GM12878 (cell line): ENCODE measurements at regions not wholly inside any gene's neighbourhood (a gene's known extent, or its start where the extent isn't known, plus 50 kb on each side); places are given as distances from the start of the nearest gene placed in this dataset.

Source experiments
- ATAC-seq: fragments of 200-7000 bp; cut with Tn5 transposase; 3 replicates; pipeline ENCODE4 v1.9.1; 2020; ENCODE audit warnings: mild to moderate bottlenecking, moderate library complexity
- BruUV-seq: library from RNA; stranded (reverse); fragments of 400-500 nt; replicated peaks from 2 replicates; lab custom pipeline; 2021; lab: Mats Ljungman, UMichigan
- CTCF ChIA-PET: fragments of 300-600 bp; sonication (Branson Sonifier 250); formaldehyde crosslinking; extraction: SDS; loops from one replicate; lab custom pipeline; 2021; ENCODE audit warnings: inconsistent platforms; lab: Yijun Ruan, JAX
- POLR2A ChIA-PET: fragments of 350-600 bp; formaldehyde crosslinking; extraction: SDS; loops from one replicate; lab custom pipeline; 2021; ENCODE audit warnings: inconsistent platforms; lab: Charles Lee
- RAD21 ChIA-PET: fragments of 300-600 bp; sonication (Branson Sonifier 250); formaldehyde crosslinking; loops from one replicate; lab custom pipeline; 2023; ENCODE audit warnings: antibody characterized with exemption; ENCODE audit not compliant: unreplicated experiment; lab: Charles Lee
- SMC1A ChIA-PET: fragments of 300-600 bp; sonication (Branson Sonifier 250); formaldehyde crosslinking; loops from one replicate; lab custom pipeline; 2023; ENCODE audit not compliant: unreplicated experiment, uncharacterized antibody; lab: Charles Lee
- DNase-seq: peaks from one replicate; pipeline ENCODE4 v3.0.0-alpha.2; 2011; ENCODE audit warnings: low read depth, low spot score
- FAIRE-seq: peaks from 3 replicates; lab custom pipeline; 2011; peaks lifted over from hg19 to GRCh38; lab: Jason Lieb, UNC
- H2AFZ ChIP-seq: 2 replicates; pipeline ENCODE4 v1.6.0; 2011; ENCODE audit warnings: low read depth, low read length, control low read depth; ENCODE audit not compliant: control insufficient read depth
- H3K27ac ChIP-seq: 2 replicates; pipeline ENCODE4 v1.5.1; 2011; ENCODE audit warnings: control low read depth; ENCODE audit not compliant: control insufficient read depth, insufficient read depth
- H3K27me3 ChIP-seq, 2 experiments: replicated peaks in 1 of 2; 2 replicates each; pipeline versions ENCODE4 v1.6.0 to v1.6.1; 2011; ENCODE audit warnings: low read length in 1 of 2; ENCODE audit not compliant: control insufficient read depth in 2 of 2, insufficient read depth in 2 of 2
- H3K36me3 ChIP-seq, 2 experiments: 2 replicates each; pipeline ENCODE4 v1.5.1; 2011; ENCODE audit warnings: low read length in 1 of 2; ENCODE audit not compliant: control insufficient read depth in 2 of 2, insufficient read depth in 2 of 2
- H3K4me1 ChIP-seq: 2 replicates; pipeline ENCODE4 v1.6.1; 2011; ENCODE audit warnings: mild to moderate bottlenecking, low read length, moderate library complexity, mixed read lengths; ENCODE audit not compliant: control insufficient read depth, insufficient read depth
- H3K4me2 ChIP-seq: 2 replicates; pipeline ENCODE4 v1.6.0; 2011; ENCODE audit warnings: control low read depth; ENCODE audit not compliant: control insufficient read depth, insufficient read depth
- H3K4me3 ChIP-seq: fragments of 200-600 bp; sonication (generic); 2 replicates; pipeline ENCODE4 v1.5.1; 2016
- H3K79me2 ChIP-seq: 2 replicates; pipeline ENCODE4 v1.6.0; 2011; ENCODE audit warnings: low read length; ENCODE audit not compliant: control insufficient read depth, insufficient read depth
- H3K9ac ChIP-seq: 2 replicates; pipeline ENCODE4 v1.8.0; 2011; ENCODE audit warnings: low read length, control low read depth, mixed read lengths; ENCODE audit not compliant: control insufficient read depth, insufficient read depth
- H3K9me3 ChIP-seq: replicated peaks from 3 replicates; pipeline ENCODE4 v1.5.1; 2011; ENCODE audit warnings: mild to moderate bottlenecking, low read length; ENCODE audit not compliant: control insufficient read depth, insufficient read depth
- H4K20me1 ChIP-seq: 2 replicates; pipeline ENCODE4 v1.6.0; 2011; ENCODE audit not compliant: control insufficient read depth, insufficient read depth
- CREM ChIP-seq: IDR thresholded peaks from 2 replicates; pipeline ENCODE4 v1.6.1; 2014; ENCODE audit warnings: antibody characterized with exemption, low read depth
- GATAD2B ChIP-seq: fragments of 450-650 bp; conservative IDR thresholded peaks from 2 replicates; pipeline ENCODE4 v1.6.1; 2017; ENCODE audit warnings: low read depth, mild to moderate bottlenecking, moderate library complexity
- HDAC6 ChIP-seq: fragments of 200-600 bp; sonication (generic); IDR thresholded peaks from one replicate; pipeline ENCODE4 v1.8.0; 2017; ENCODE audit warnings: antibody characterized with exemption; ENCODE audit not compliant: unreplicated experiment
- LARP7 ChIP-seq: fragments of 450-650 bp; IDR thresholded peaks from 2 replicates; pipeline ENCODE4 v1.6.1; 2017; ENCODE audit warnings: mild to moderate bottlenecking
- MEF2A ChIP-seq: IDR thresholded peaks from 2 replicates; pipeline ENCODE4 v1.6.1; 2011; ENCODE audit warnings: low read depth, mild to moderate bottlenecking, low read length, moderate library complexity; ENCODE audit not compliant: insufficient read depth
- MYC ChIP-seq: IDR thresholded peaks from 2 replicates; pipeline ENCODE4 v1.6.1; 2011; ENCODE audit warnings: mild to moderate bottlenecking, low read length, moderate library complexity, inconsistent platforms; ENCODE audit not compliant: insufficient read depth, insufficient replicate concordance, insufficient read length, severe bottlenecking
- SIN3A ChIP-seq: IDR thresholded peaks from 2 replicates; pipeline ENCODE4 v1.6.1; 2012; ENCODE audit warnings: low read depth, low read length, improper control_type of control experiment
- SKIL ChIP-seq: fragments of 450-650 bp; IDR thresholded peaks from 2 replicates; pipeline ENCODE4 v1.6.1; 2017; ENCODE audit warnings: mild to moderate bottlenecking, low read depth, inconsistent platforms; ENCODE audit not compliant: poor library complexity, severe bottlenecking
- YBX1 ChIP-seq: fragments of 450-650 bp; IDR thresholded peaks from 2 replicates; pipeline ENCODE4 v1.6.1; 2016; ENCODE audit warnings: antibody characterized with exemption
- ZBED1 ChIP-seq: IDR thresholded peaks from 2 replicates; pipeline ENCODE4 v1.6.1; 2016; ENCODE audit warnings: borderline replicate concordance
- WGBS: methylation state at CpG from one replicate; pipeline ENCODE4 v1.1.6; 2016; ENCODE audit warnings: low lambda C conversion rate; ENCODE audit not compliant: insufficient replicate concordance, insufficient coverage; ENCODE audit errors: missing lambda C conversion rate; 5-methylcytosine and 5-hydroxymethylcytosine counted together
- in situ Hi-C: fragments of 300-500 bp; cut with MboI; formaldehyde crosslinking; loops from 9 replicates; pipeline ENCODE4 v1.14.3; 2018; ENCODE audit warnings: mixed read lengths
- intact Hi-C: fragments of 100-400 bp; cut with micrococcal nuclease; formaldehyde crosslinking; loops from one replicate; pipeline ENCODE4 v1.14.2; 2022; ENCODE audit not compliant: unreplicated experiment

GRCh38 chr4:177161781-177162180 is 147.9 kb upstream of the NEIL3 start:
- no peaks in the 10 kb centered on the region for H3K4me1 ChIP-seq
- H3K4me3 ChIP-seq = no peak overlapping the region
- H3K4me2 ChIP-seq = no peak overlapping the region
- H3K9me3 ChIP-seq = no peaks in the 10 kb centered on the region
- H3K36me3 ChIP-seq = no peaks in the 10 kb centered on the region
- H4K20me1 ChIP-seq = no peaks in the 10 kb centered on the region
- RAD21 ChIA-PET = no interaction called here
- in situ Hi-C loops = no loop called here
- intact Hi-C loops = no loop called here
- H3K27ac ChIP-seq = no peak overlapping the region
- SMC1A ChIA-PET = interaction anchor here (0.9 kb wide), 1 partner anchor 11 kb away, joined by 5 read pairs; no protein-coding TSS in a partner anchor
- no peak for ATAC-seq
- CTCF ChIA-PET = interaction anchor here (1.0 kb wide), 1 partner anchor 74 kb away, joined by 3 read pairs; no protein-coding TSS in a partner anchor
- H3K79me2 ChIP-seq = no peaks in the 10 kb centered on the region
- DNase-seq = no peak
- H3K27me3 ChIP-seq = no peaks in the 10 kb centered on the region
- FAIRE-seq = no peak
- BruUV-seq = no TSS peak
- POLR2A ChIA-PET = no interaction called here
- H2AFZ ChIP-seq = no peak overlapping the region
- H3K9ac ChIP-seq = no peak overlapping the region
- TF ChIP-seq ZBED1 = no peak
- TF ChIP-seq MYC = no peak
- TF ChIP-seq LARP7 = no peak
- no peak for TF ChIP-seq SIN3A
- TF ChIP-seq HDAC6 = no peak
- TF ChIP-seq GATAD2B = no peak
- no peak for TF ChIP-seq MEF2A
- no peak for TF ChIP-seq YBX1
- TF ChIP-seq CREM = no peak

GRCh38 chr4:177163532-177163931 is 146.1 kb upstream of the NEIL3 start:
- Histone ChIP-seq H3K27me3 (no peaks in the 10 kb centered on the region), H3K4me2 (no peak overlapping the region), H3K79me2 (no peaks in the 10 kb centered on the region), H3K4me3 (no peak overlapping the region), H4K20me1 (no peaks in the 10 kb centered on the region), H3K36me3 (no peaks in the 10 kb centered on the region), H3K9me3 (no peaks in the 10 kb centered on the region), H3K4me1 (no peaks in the 10 kb centered on the region), H2AFZ (no peak overlapping the region), H3K9ac (no peak overlapping the region), H3K27ac (no peak overlapping the region)
- DNase-seq (no peak), ATAC-seq (no peak; the same call in 2 of the 3 replicates), FAIRE-seq (no peak)
- ChIA-PET RAD21 (interaction anchor here (0.8 kb wide), 1 partner anchor 150 kb away, joined by 3 read pairs; no protein-coding TSS in a partner anchor), CTCF (no interaction called here), SMC1A (no interaction called here), POLR2A (no interaction called here)
- 47% methylated on average over 4 of the region's 4 CpGs for WGBS
- TF ChIP-seq CREM (no peak), SKIL (no peak)
- no TSS peak for BruUV-seq
- in situ Hi-C loops = no loop called here
- intact Hi-C loops = no loop called here
